ENCODE measurements at regions not wholly inside any gene's neighbourhood (a gene's known extent, or its start where the extent isn't known, plus 50 kb on each side); places are given as distances from the start of the nearest gene placed in this dataset.

DNA sequence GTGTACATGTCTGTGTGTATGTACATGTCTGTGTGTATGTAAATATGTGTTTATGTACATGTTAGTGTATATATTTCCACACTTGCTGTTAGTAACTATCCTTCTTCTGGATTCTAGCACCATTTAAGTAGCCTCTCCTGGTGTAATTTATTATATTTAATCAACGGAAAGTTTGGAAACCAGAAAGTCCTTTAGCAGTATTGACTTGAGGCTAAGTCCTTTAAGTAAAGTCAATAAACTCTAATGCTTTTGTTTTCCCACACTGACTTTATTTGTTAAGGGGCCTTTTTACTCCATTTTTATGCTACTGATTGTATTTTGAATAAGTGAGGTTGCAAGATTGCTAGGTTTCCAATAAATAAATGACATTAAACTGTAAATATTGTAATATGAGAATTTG, 876.4 kb upstream of the SEL1L start:
- TF ChIP-seq, protein P1, sequence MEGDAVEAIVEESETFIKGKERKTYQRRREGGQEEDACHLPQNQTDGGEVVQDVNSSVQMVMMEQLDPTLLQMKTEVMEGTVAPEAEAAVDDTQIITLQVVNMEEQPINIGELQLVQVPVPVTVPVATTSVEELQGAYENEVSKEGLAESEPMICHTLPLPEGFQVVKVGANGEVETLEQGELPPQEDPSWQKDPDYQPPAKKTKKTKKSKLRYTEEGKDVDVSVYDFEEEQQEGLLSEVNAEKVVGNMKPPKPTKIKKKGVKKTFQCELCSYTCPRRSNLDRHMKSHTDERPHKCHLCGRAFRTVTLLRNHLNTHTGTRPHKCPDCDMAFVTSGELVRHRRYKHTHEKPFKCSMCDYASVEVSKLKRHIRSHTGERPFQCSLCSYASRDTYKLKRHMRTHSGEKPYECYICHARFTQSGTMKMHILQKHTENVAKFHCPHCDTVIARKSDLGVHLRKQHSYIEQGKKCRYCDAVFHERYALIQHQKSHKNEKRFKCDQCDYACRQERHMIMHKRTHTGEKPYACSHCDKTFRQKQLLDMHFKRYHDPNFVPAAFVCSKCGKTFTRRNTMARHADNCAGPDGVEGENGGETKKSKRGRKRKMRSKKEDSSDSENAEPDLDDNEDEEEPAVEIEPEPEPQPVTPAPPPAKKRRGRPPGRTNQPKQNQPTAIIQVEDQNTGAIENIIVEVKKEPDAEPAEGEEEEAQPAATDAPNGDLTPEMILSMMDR (conservative IDR thresholded peaks at IDR 0.05; ENCODE audit: low read length): no peak
- no peak for DNase-seq (ENCODE audit: low read depth)
- no peak overlapping the region for H3K4me3 ChIP-seq (ENCODE audit: low read length)

- TF ChIP-seq, protein P1 (conservative IDR thresholded peaks at IDR 0.05; ENCODE audit: low read length): no peak
- no peak for DNase-seq (ENCODE audit: low read depth)
- H3K4me3 ChIP-seq (ENCODE audit: low read length): no peak overlapping the region
Observed at GRCh38 chr14:82411298-82411697, 877.6 kb upstream of the SEL1L start.

DNA sequence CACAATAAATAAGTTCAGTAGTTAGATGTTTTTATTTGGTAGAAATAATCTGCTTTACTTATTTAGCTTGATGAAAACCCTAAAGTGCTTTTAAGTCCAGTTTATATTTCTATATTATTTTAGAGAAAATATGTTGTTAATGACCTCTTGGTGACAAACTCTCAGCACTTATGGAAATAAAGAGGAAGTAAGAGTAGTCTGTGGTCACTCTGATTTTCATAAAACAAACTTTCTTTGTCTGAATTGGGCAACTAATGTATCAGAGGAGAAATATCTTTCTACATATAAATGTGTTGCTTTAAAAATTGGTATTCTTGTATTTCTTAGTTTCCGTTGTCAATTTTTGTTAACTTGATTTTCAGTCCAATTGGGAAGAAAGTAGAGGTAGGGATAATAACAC, 878.9 kb upstream of the SEL1L start:
- no peak overlapping the region for H3K4me3 ChIP-seq (ENCODE audit: low read length)
- DNase-seq (ENCODE audit: low read depth): no peak
- TF ChIP-seq, protein P1 (conservative IDR thresholded peaks at IDR 0.05; ENCODE audit: low read length): no peak

DNA sequence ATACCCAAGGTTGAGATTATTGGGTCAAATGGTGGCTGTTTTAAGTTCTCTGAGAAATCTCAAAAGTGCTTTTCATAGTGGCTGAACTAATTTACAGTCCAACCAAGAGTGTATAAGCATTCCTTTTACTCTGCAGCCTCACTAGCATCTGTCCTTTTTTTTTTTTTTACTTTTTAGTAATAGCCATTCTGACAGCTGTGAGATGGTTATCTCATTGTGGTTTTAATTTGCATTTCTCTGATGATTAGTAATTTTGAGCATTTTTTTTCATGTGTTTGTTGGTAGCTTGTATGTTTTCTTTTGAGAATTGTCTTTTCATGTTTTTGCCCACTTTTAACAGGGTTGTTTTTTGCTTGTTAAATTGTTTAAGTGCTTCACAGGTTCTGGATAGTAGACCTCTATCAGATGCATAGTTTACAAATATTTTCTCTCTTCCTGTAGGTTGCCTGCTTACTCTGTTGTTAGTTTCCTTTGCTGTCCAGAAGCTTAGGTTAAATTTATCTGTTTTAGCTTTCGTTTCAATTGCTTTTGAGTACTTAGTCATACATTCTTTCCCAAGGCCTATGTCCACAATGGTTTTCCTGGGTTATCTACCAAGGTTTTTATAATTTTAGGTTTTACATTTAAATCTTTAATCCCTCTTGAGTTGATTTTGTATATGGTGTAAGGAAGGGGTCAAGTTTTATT, 881.3 kb upstream of the SEL1L start:
- H3K4me3 ChIP-seq (ENCODE audit: low read length): no peak overlapping the region
- TF ChIP-seq, protein P1 (conservative IDR thresholded peaks at IDR 0.05; ENCODE audit: low read length): no peak
- no peak for DNase-seq (ENCODE audit: low read depth)

GRCh38 chr14:82419933-82420332, 886.3 kb upstream of the SEL1L start:
- no peak overlapping the region for H3K4me3 ChIP-seq (ENCODE audit: low read length)
- TF ChIP-seq, protein P1 (conservative IDR thresholded peaks at IDR 0.05; ENCODE audit: low read length): no peak
- no peak for DNase-seq (ENCODE audit: low read depth)

DNA sequence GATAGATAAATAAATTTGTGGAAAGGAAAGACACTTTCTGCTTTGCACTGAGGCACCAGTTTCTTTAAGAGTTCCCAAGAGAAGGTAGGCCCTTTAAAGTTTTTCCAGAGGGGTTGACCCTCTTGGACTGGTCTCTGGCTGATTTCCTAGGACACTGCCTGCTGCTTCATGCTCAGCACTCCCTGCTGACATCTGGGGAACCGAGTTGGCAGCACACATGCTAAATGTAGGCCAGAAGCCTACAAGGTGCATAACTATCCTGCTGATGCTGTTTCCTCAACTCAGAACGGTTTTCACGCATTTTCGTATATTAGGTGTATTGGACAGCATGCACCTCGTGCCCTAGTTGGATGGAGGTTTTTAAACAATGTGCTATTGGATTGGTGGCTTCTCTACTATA, 887.2 kb upstream of the SEL1L start:
- TF ChIP-seq, protein P1 (conservative IDR thresholded peaks at IDR 0.05; ENCODE audit: low read length): no peak
- H3K4me3 ChIP-seq (ENCODE audit: low read length): no peak overlapping the region
- DNase-seq (ENCODE audit: low read depth): no peak

DNA sequence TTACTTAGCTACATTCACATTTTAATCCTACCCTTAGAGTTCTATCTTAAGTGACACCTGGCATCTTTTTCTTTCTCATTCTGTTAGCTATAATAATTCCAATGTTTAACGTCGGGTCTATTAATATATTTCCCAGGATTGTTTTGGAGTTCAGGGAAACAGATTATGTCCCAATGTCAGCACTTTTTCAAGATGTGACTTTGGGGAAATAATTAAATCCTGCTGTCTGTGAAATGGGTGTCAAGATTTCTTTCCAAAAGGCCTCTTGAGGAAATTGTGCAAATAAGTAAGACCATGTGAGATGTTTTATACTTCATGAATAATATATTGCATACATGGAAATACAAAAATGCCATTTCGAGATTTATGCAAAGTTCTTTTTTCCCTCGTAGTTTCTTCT, 887.6 kb upstream of the SEL1L start:
- TF ChIP-seq, protein P1 (conservative IDR thresholded peaks at IDR 0.05; ENCODE audit: low read length): no peak
- DNase-seq (ENCODE audit: low read depth): no peak
- no peak overlapping the region for H3K4me3 ChIP-seq (ENCODE audit: low read length)
